ENCODE measurements at regions not wholly inside any gene's neighbourhood (a gene's known extent, or its start where the extent isn't known, plus 50 kb on each side); places are given as distances from the start of the nearest gene placed in this dataset.

DNA sequence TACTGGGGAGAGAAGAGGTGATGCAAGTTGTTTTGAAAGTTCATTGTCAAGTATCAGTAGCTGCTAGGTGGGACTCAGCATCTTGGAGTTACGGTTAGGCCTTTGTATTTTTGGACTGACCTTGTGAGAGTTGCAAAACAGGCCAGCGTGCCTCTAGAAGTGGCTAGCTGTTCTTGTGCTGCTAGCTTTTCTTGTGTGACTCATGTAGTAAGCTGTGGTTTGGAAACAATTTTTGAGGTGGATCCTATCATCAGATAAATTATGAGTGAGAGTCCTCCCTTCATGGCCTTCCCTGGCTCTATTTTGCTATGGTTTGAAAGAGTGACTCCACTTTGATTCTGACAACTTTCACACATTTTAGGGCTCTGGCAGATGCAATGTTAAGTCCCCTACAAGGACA is 409.2 kb upstream of the HS6ST1 start:
- Histone ChIP-seq H3K4me2 (ENCODE audit: low read length) (no peak overlapping the region), H3K9me3 (ENCODE audit: control insufficient read depth, low read length) (no peaks in the 10 kb centered on the region), H2AFZ (no peak overlapping the region), H3K4me3 (ENCODE audit: low read depth, low read length) (no peak overlapping the region), H3K4me1 (no peaks in the 10 kb centered on the region), H3K27me3 (ENCODE audit: control insufficient read depth, insufficient read depth, low read length) (no peaks in the 10 kb centered on the region), H3K9ac (no peak overlapping the region), H3K79me2 (no peaks in the 10 kb centered on the region), H3K36me3 (ENCODE audit: control insufficient read depth, insufficient read depth, low read length) (no peaks in the 10 kb centered on the region), H3K27ac (no peak overlapping the region)
- TF ChIP-seq, protein P1, sequence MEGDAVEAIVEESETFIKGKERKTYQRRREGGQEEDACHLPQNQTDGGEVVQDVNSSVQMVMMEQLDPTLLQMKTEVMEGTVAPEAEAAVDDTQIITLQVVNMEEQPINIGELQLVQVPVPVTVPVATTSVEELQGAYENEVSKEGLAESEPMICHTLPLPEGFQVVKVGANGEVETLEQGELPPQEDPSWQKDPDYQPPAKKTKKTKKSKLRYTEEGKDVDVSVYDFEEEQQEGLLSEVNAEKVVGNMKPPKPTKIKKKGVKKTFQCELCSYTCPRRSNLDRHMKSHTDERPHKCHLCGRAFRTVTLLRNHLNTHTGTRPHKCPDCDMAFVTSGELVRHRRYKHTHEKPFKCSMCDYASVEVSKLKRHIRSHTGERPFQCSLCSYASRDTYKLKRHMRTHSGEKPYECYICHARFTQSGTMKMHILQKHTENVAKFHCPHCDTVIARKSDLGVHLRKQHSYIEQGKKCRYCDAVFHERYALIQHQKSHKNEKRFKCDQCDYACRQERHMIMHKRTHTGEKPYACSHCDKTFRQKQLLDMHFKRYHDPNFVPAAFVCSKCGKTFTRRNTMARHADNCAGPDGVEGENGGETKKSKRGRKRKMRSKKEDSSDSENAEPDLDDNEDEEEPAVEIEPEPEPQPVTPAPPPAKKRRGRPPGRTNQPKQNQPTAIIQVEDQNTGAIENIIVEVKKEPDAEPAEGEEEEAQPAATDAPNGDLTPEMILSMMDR (IDR thresholded peaks at IDR 0.05): no peak

DNA sequence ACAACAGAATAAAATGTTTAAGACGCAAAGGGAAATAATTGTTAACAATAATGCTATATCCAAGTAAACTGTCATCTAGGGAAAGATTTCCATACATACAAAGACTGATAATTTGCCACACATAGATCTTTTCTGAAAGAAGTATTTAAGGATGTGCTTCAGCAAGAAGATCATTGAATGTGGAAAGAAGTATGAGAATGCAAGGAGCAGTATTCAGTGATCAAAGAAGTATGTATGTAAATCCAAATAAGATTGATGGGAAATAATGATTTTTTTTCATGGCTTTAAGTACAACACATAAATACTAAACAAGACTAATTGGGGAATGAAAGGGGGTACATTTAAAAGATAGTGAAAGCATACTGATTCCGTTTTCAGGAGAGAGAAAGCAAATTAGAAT is 410.4 kb upstream of the HS6ST1 start:
- no peaks in the 10 kb centered on the region for H3K27me3 ChIP-seq (ENCODE audit: control insufficient read depth, insufficient read depth, low read length)
- no peaks in the 10 kb centered on the region for H3K4me1 ChIP-seq
- no peak overlapping the region for H3K4me3 ChIP-seq (ENCODE audit: low read depth, low read length)
- no peaks in the 10 kb centered on the region for H3K9me3 ChIP-seq (ENCODE audit: control insufficient read depth, low read length)
- H2AFZ ChIP-seq: no peak overlapping the region
- no peaks in the 10 kb centered on the region for H3K36me3 ChIP-seq (ENCODE audit: control insufficient read depth, insufficient read depth, low read length)
- H3K79me2 ChIP-seq: no peaks in the 10 kb centered on the region
- H3K9ac ChIP-seq: no peak overlapping the region
- H3K4me2 ChIP-seq (ENCODE audit: low read length): no peak overlapping the region
- no peak overlapping the region for H3K27ac ChIP-seq
- TF ChIP-seq, protein P1 (IDR thresholded peaks at IDR 0.05): no peak

GRCh38 chr2:128731994-128732650 is 413.5 kb upstream of the HS6ST1 start:
- Histone ChIP-seq H3K36me3 (ENCODE audit: control insufficient read depth, insufficient read depth, low read length) (no peaks in the 10 kb centered on the region), H3K79me2 (no peaks in the 10 kb centered on the region), H3K27ac (no peak overlapping the region), H3K27me3 (ENCODE audit: control insufficient read depth, insufficient read depth, low read length) (no peaks in the 10 kb centered on the region), H3K9me3 (ENCODE audit: control insufficient read depth, low read length) (no peaks in the 10 kb centered on the region), H3K4me2 (ENCODE audit: low read length) (no peak overlapping the region), H3K4me1 (peaks cover 5% of the 10 kb centered on the region), H2AFZ (no peak overlapping the region), H3K4me3 (ENCODE audit: low read depth, low read length) (no peak overlapping the region), H3K9ac (no peak overlapping the region)
- TF ChIP-seq, protein P1 (IDR thresholded peaks at IDR 0.05): no peak

DNA sequence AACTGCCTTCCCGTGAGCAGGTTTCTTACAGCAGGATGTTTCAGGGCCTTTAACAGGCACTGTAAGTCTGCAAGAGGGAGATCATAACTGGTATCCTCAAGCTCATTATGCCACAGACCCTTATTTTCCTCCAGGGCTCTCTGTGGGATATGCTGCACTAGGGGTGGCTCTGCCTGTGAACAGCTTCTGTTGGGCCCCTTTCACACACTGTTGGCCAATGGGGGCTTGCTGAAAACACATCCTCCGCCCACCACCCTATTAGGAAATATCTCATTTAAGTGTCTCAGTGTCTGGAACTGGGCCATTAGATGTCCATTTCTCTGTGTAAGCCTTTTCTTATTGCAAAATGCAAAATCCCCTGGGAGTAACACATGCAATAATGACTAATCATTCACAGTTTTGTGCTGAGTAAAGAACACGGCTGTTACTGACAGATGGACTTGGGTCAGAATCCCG is 414.3 kb upstream of the HS6ST1 start:
- Histone ChIP-seq H3K27ac (no peak overlapping the region), H3K4me3 (ENCODE audit: low read depth, low read length) (no peak overlapping the region), H3K9ac (no peak overlapping the region), H3K27me3 (ENCODE audit: control insufficient read depth, insufficient read depth, low read length) (no peaks in the 10 kb centered on the region), H3K4me2 (ENCODE audit: low read length) (no peak overlapping the region), H3K36me3 (ENCODE audit: control insufficient read depth, insufficient read depth, low read length) (no peaks in the 10 kb centered on the region), H3K9me3 (ENCODE audit: control insufficient read depth, low read length) (no peaks in the 10 kb centered on the region), H2AFZ (no peak overlapping the region), H3K4me1 (peaks cover 5% of the 10 kb centered on the region), H3K79me2 (no peaks in the 10 kb centered on the region)
- TF ChIP-seq, protein P1 (IDR thresholded peaks at IDR 0.05): no peak

DNA sequence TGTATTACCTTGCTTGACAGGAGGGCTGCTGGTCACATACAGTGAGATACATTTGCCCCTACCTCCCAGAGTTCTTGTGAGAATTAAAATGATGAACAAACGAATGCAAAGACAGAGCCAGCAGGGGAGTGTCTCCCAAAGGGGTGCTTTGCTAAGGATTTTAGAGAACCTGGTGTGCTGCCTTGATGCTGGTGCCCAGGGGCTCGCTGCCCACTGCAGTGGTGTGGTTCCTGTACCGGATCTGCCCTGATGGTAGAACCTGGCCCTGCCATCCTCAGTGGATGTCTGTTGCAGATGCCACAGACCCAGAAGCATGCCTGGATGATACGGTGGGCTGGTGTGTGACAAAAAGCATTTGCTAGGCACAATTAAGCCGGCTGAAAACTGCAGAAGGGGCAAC is 414.8 kb upstream of the HS6ST1 start:
- H3K9me3 ChIP-seq (ENCODE audit: control insufficient read depth, low read length): no peaks in the 10 kb centered on the region

More for the DNA sequence above, 414.8 kb upstream of the HS6ST1 start:
- Histone ChIP-seq H3K36me3 (ENCODE audit: control insufficient read depth, insufficient read depth, low read length) (no peaks in the 10 kb centered on the region), H3K4me1 (peaks cover 5% of the 10 kb centered on the region), H3K79me2 (no peaks in the 10 kb centered on the region), H3K27ac (no peak overlapping the region), H2AFZ (no peak overlapping the region), H3K4me2 (ENCODE audit: low read length) (no peak overlapping the region), H3K4me3 (ENCODE audit: low read depth, low read length) (no peak overlapping the region), H3K9ac (no peak overlapping the region), H3K27me3 (ENCODE audit: control insufficient read depth, insufficient read depth, low read length) (no peaks in the 10 kb centered on the region)
- TF ChIP-seq, protein P1 (IDR thresholded peaks at IDR 0.05): no peak

Measured in parathyroid adenoma (tissue), 2 donors.